ENCODE measurements at regions not wholly inside any gene's neighbourhood (a gene's known extent, or its start where the extent isn't known, plus 50 kb on each side); places are given as distances from the start of the nearest gene placed in this dataset.

DNA sequence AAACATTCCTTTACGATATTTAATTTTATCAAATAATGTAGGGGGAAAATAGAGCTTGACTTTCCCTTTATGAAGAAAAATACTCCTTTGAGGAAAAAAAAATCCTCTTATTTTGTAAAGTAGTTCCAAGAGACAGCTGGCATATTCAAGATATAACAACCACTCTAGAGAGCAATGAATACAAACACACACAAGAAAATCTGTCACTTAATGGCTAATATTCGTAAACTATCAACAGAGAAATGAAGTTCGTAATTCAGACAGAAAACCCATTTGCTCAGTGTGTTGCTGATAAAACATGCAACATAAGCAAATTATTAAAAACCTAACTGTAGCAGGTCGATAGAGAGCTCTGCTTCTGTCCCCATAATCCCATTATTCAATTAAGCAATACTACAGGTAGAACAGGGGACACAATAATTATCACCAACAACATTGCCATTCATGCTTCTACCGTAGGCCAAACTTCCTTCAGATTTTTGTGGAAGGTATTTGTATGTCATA, 714.4 kb upstream of the MARCKS start:
- TF ChIP-seq, protein P1, sequence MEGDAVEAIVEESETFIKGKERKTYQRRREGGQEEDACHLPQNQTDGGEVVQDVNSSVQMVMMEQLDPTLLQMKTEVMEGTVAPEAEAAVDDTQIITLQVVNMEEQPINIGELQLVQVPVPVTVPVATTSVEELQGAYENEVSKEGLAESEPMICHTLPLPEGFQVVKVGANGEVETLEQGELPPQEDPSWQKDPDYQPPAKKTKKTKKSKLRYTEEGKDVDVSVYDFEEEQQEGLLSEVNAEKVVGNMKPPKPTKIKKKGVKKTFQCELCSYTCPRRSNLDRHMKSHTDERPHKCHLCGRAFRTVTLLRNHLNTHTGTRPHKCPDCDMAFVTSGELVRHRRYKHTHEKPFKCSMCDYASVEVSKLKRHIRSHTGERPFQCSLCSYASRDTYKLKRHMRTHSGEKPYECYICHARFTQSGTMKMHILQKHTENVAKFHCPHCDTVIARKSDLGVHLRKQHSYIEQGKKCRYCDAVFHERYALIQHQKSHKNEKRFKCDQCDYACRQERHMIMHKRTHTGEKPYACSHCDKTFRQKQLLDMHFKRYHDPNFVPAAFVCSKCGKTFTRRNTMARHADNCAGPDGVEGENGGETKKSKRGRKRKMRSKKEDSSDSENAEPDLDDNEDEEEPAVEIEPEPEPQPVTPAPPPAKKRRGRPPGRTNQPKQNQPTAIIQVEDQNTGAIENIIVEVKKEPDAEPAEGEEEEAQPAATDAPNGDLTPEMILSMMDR (IDR thresholded peaks at IDR 0.05; ENCODE audit: low read length), result no peak
- no peak for TF ChIP-seq EZH2 (IDR thresholded peaks at IDR 0.05; ENCODE audit: borderline replicate concordance, low read length)
